ENCODE measurements at regions not wholly inside any gene's neighbourhood (a gene's known extent, or its start where the extent isn't known, plus 50 kb on each side); places are given as distances from the start of the nearest gene placed in this dataset.

GRCh38 chr13:44103429-44104196, 223.9 kb downstream of the LACC1 start:
- TF ChIP-seq, protein P1, sequence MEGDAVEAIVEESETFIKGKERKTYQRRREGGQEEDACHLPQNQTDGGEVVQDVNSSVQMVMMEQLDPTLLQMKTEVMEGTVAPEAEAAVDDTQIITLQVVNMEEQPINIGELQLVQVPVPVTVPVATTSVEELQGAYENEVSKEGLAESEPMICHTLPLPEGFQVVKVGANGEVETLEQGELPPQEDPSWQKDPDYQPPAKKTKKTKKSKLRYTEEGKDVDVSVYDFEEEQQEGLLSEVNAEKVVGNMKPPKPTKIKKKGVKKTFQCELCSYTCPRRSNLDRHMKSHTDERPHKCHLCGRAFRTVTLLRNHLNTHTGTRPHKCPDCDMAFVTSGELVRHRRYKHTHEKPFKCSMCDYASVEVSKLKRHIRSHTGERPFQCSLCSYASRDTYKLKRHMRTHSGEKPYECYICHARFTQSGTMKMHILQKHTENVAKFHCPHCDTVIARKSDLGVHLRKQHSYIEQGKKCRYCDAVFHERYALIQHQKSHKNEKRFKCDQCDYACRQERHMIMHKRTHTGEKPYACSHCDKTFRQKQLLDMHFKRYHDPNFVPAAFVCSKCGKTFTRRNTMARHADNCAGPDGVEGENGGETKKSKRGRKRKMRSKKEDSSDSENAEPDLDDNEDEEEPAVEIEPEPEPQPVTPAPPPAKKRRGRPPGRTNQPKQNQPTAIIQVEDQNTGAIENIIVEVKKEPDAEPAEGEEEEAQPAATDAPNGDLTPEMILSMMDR (IDR thresholded peaks at IDR 0.05; ENCODE audit: low read depth, low read length): no peak
- in situ Hi-C loops (cut with HindIII; ENCODE audit: low sequenced_read_pairs): no loop called here
- no peak for DNase-seq (ENCODE audit: low read depth, low spot score)
- H3K4me3 ChIP-seq (ENCODE audit: low read depth, low read length): no peak overlapping the region

DNA sequence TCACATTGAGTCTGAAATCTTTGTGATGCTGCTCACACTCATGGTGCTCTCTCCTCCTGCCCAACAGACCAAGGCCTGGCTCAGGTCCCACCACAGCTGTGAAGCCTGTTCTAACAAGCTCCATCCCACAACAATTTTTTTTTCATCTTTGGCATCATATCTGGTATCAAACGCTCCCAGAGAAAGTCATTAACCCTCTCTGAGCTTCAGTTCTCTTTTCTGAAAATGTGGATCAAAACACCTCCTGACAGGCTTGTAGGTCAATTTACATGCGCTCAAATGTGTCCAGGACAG, 224.4 kb downstream of the LACC1 start:
- in situ Hi-C loops (cut with HindIII; ENCODE audit: low sequenced_read_pairs): no loop called here
- TF ChIP-seq, protein P1 (IDR thresholded peaks at IDR 0.05; ENCODE audit: low read depth, low read length): no peak
- H3K4me3 ChIP-seq (ENCODE audit: low read depth, low read length): no peak overlapping the region
- no peak for DNase-seq (ENCODE audit: low read depth, low spot score)

- in situ Hi-C loops (cut with HindIII; ENCODE audit: low sequenced_read_pairs): no loop called here
- DNase-seq (ENCODE audit: low read depth, low spot score): no peak
- TF ChIP-seq, protein P1 (IDR thresholded peaks at IDR 0.05; ENCODE audit: low read depth, low read length): no peak
- H3K4me3 ChIP-seq (ENCODE audit: low read depth, low read length): no peak overlapping the region
Measured at GRCh38 chr13:44104969-44105368, 225.3 kb downstream of the LACC1 start.

DNA sequence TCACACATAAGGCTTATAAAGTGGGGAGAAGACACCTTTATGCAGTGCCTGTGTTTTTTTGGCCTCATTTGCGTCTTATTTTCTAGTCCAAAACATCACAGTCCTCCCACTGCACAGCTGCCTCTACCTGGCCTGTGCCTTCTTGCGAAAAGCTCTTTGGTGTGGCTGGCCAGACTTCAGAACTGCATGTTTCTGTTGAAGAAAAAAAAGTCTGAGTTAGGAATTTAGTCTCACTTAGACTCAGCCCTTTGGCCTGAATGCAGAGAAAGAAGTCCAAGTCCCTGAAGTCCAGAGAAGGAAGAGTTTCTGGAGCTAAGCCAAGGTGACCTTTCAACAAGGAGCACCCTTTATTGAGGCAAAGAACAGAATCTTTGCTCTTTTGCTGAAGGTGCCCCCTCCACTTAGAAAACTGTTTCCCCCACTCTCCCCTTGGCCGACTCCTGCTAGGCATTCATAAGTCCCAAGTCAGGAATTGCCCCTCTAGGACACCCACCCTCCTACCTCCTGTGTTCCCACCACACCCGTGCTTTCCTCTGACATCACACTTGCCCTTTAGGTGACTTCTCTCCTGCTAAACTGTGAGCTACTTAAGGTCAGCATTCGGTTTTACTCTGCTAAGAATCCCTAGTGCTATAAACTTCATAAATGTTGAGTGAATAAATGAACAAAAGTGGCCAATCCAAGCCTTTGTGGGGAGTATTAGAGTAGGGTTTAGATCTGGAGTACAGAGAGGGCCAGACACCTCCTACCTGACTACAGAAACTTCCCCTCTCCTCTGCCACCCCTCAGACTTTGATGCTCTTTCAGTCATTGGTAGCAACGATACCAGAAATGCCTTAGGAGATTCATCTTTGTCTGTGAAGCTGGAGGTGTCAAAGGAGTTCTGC, 226.8 kb downstream of the LACC1 start:
- TF ChIP-seq, protein P1 (IDR thresholded peaks at IDR 0.05; ENCODE audit: low read depth, low read length): no peak
- H3K4me3 ChIP-seq (ENCODE audit: low read depth, low read length): no peak overlapping the region
- DNase-seq (ENCODE audit: low read depth, low spot score): no peak
- in situ Hi-C loops (cut with HindIII; ENCODE audit: low sequenced_read_pairs): no loop called here

DNA sequence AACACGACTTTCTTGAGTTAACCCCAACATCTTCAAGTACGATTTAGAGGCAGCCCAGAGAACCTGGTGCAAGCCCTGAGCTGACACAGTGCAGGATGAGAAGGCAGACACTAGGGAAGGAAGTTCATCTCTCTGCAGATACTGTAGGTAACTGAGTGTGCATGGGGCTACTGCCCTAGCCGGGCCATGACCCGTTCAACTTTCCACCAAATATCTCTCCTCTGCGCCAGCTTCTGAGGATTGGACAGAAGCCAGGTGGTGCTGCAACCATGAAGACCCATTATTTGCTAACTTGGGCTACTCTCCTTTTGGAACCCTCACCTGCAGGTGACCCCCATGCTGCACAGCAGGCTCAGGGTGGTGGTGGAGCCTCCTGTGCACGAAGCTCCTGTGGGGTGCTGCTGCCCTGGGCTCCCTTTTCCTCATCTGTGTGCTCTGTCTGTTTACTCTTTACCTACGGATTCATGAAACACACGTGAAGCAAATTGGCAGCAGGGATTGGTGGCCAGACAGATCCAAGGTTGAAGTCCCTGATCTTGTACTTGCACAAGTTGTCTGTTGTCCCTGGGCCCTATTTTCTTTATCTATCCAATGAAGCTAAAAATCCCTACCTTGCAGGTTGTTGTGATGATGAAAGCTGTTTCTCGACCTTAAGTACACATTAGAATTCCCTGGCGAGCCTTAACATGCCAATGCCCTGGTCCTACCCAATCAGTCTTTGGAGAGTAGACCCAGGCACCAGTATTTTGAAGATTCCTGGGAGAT, 227.8 kb downstream of the LACC1 start:
- in situ Hi-C loops (cut with HindIII; ENCODE audit: low sequenced_read_pairs): no loop called here
- H3K4me3 ChIP-seq (ENCODE audit: low read depth, low read length): no peak overlapping the region
- DNase-seq (ENCODE audit: low read depth, low spot score): no peak
- TF ChIP-seq, protein P1 (IDR thresholded peaks at IDR 0.05; ENCODE audit: low read depth, low read length): no peak

DNA sequence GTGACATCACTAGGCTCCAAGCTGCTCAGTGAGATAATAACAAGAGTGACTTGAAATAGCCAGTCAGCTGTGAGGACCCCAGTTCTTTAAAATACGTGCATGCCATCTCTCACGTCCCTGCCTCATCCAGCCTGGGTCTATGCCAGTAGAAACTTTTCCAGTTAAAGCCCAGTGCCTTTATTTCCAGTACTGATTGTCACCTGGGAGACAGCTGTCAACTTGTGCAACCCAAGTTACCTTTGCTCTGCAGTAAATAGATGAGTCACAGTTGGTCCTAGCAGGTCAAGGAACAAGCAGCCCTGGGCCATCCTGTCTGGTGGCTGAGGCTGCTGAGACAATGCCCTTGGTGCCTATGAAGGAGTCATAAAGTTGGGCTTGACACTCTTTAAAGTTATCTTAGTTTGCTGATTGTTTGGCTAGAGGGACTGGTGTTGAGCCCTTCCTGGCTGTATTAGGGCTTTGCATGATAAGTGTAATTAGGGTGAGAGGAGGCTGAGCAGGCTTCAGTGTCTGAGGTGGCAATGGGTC, 228.7 kb downstream of the LACC1 start:
- H3K4me3 ChIP-seq (ENCODE audit: low read depth, low read length): no peak overlapping the region
- TF ChIP-seq, protein P1 (IDR thresholded peaks at IDR 0.05; ENCODE audit: low read depth, low read length): no peak
- no peak for DNase-seq (ENCODE audit: low read depth, low spot score)
- in situ Hi-C loops (cut with HindIII; ENCODE audit: low sequenced_read_pairs): no loop called here

Measured in astrocyte of the spinal cord (primary cell).